Fibroblast of villous mesenchyme (primary cell): ENCODE measurements at regions not wholly inside any gene's neighbourhood (a gene's known extent, or its start where the extent isn't known, plus 50 kb on each side); places are given as distances from the start of the nearest gene placed in this dataset.
A peak's percentile ranks its signal among the peaks of the same experiment; 100 is the strongest.
"Not testable (repeated sequence)": the region's sequence is repeated elsewhere in the genome, so short reads cannot be mapped to it uniquely, and the experiment has no call there.

ENCODE experiments used
- DNase-seq: peaks from one replicate; pipeline ENCODE4 v3.0.0-alpha.2; 2010; ENCODE audit warnings: low read depth
- H3K4me3 ChIP-seq: 2 replicates; pipeline ENCODE4 v1.5.1; 2011; ENCODE audit warnings: low read depth, mild to moderate bottlenecking, low read length
- TF ChIP-seq, protein P1 (sequence below): IDR thresholded peaks from 2 replicates; pipeline ENCODE4 v1.5.1; 2012; ENCODE audit warnings: low read depth, mild to moderate bottlenecking, low read length; ENCODE audit not compliant: insufficient read depth

DNA sequence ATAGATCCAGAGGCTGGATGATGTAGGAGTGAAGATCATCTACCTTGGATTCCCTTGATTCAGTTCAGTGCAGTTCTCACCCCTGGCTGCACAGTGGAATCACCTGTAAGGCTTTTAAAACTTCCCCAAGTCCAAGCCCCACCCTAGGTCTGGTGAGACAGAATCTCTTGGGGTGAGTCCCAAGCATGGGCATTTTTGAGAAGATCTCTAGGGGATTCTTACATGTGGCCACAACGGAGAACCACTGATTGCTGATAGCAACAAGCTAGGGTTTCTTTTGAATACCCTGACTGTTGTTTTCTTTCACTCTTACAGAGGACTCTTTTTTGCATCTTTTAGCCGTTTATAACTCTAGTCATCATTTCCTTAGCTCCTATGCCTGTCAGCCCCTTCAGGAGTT lies 204.9 kb upstream of the RASGRP1 start:
- TF ChIP-seq, protein P1, sequence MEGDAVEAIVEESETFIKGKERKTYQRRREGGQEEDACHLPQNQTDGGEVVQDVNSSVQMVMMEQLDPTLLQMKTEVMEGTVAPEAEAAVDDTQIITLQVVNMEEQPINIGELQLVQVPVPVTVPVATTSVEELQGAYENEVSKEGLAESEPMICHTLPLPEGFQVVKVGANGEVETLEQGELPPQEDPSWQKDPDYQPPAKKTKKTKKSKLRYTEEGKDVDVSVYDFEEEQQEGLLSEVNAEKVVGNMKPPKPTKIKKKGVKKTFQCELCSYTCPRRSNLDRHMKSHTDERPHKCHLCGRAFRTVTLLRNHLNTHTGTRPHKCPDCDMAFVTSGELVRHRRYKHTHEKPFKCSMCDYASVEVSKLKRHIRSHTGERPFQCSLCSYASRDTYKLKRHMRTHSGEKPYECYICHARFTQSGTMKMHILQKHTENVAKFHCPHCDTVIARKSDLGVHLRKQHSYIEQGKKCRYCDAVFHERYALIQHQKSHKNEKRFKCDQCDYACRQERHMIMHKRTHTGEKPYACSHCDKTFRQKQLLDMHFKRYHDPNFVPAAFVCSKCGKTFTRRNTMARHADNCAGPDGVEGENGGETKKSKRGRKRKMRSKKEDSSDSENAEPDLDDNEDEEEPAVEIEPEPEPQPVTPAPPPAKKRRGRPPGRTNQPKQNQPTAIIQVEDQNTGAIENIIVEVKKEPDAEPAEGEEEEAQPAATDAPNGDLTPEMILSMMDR, result no peak
- no peak overlapping the region for H3K4me3 ChIP-seq
- DNase-seq, result no peak

DNA sequence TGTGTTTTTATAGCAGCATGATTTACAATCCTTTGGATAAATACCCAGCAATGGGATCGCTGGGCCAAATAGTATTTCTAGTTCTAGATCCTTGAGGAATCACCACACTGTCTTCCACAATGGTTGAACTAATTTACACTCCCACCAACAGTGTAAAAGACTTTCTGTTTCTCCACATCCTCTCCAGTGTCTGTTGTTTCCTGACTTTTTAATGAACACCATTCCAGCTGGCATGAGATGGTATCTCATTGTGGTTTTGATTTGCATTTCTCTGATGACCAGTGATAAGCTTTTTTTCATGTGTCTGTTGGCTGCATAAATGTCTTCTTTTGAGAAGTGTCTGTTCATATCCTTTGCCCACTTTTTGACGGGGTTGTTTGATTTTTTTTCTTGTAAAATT lies 209.5 kb upstream of the RASGRP1 start:
- H3K4me3 ChIP-seq, DNase-seq: not testable (repeated sequence)

DNA sequence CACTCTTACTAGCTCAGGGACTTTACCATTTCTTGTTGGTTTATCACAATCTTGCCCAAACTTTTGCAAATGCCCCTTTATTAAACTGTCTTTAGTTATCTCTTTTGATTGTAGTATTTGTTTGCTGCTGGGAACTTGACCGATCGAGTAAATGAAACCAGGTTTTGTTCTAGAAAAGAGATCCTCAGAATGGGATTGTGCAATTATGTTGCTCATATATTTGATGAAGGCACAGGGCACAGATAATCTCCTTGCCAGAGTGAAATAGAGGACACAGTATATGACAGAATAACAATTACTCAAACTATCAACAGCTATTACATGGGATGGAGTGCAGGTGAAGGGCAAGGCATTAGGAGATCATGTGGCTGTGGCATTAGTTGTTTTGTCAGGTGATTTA lies 216.6 kb upstream of the RASGRP1 start:
- TF ChIP-seq, protein P1, result no peak
- H3K4me3 ChIP-seq, result no peak overlapping the region
- DNase-seq, result no peak

DNA sequence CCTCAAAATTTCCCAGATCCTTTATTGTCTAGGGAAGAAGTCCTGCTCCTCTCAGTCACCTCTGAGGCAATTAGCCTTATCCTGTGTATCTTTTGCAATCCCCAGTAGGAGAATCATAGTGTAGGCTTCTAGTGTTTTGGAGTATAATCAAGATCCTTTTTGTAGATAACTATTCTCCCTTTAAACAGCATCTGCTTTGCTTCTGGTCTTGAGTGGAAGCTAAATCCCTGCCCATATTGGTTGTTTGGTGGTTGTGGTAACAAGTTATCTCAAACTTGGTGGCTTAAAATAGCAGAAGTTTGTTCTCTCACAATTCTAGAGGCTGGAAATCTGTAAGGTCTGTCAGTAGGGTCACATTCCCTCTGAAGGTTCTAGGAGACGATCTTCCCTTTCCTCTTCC lies 217.5 kb upstream of the RASGRP1 start:
- DNase-seq, result peak; percentile 56
- H3K4me3 ChIP-seq, result no peak overlapping the region
- TF ChIP-seq, protein P1, result no peak

DNA sequence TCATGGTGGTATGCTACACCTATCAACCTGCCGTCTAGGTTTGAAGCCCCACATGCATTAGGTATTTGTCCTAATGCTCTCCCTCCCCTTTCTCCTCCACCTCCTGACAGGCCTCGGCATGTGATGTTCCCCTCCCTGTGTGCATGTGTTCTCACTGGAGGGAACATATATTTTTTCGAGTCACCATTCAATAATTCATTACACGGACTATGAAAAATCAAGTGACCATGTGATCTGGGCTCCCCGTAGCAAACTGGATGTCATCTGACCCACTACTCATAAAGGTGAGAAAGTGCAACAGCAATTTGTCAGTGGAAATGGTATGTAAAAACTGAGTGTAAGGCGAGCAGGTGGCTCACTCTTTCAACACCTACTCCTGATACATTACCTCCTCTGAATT lies 224.3 kb upstream of the RASGRP1 start:
- TF ChIP-seq, protein P1, result no peak
- no peak overlapping the region for H3K4me3 ChIP-seq
- no peak for DNase-seq

DNA sequence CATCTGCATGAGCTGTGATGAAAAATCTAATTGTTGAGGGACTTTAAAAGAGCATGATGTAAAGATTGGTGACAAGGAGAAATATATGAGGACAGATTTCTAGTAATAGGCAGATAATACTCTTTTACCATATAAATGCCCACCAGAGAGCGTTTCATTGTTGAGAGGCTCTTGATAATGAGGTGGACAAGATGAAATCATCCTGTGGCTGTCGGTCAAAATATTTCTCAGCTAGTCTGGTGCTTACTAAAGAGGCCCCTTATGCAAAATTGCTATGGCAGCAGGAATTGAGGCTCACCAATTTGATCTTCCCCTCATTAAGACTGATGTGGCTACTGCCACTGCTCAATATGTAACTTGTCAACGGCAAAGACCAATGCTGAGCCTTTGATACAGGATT lies 225.0 kb upstream of the RASGRP1 start:
- no peak overlapping the region for H3K4me3 ChIP-seq
- TF ChIP-seq, protein P1, result no peak
- no peak for DNase-seq

DNA sequence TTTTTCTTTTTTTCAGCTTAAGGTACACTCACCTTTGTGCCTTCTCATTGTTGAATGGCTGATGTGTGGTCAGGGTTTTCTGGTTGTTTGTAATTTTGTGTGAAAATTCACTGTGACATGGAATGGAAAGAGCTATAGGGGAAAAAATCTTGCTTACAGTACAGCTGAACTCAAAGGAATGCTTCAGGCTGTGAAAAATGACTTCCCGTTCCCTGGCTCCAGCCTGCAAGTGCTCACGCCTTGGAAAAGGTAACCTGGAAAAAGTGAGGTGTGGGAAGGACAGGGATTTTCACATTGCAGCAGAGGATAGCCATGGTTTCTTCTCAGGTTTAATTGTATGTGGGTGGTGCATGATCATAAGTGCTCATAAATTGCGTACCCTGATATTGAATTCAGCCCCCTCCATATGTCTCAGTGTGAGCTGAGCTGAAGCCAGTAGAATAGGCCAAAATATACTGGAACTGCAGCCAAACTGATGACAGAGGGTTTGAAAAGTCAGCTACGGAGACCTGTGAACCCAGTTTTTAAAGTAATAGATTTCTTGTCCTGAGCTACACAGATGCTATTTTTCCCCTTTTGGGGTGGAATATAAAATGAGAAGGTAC lies 228.7 kb upstream of the RASGRP1 start:
- H3K4me3 ChIP-seq, result no peak overlapping the region
- no peak for DNase-seq
- TF ChIP-seq, protein P1, result no peak
